GM23338 (cell line): ENCODE measurements at regions not wholly inside any gene's neighbourhood (a gene's known extent, or its start where the extent isn't known, plus 50 kb on each side); places are given as distances from the start of the nearest gene placed in this dataset.

Experiments
- ATAC-seq: fragments of 200-7000 bp; cut with Tn5 transposase; 3 replicates; pipeline ENCODE4 v1.9.1; 2020
- DNase-seq: peaks from one replicate; pipeline ENCODE4 v3.0.0-alpha.2; 2015; ENCODE audit warnings: low spot score
- H2AFZ ChIP-seq: fragments of 200-600 bp; sonication (generic); 2 replicates; pipeline ENCODE4 v1.8.0; 2016; ENCODE audit warnings: antibody characterized with exemption, mild to moderate bottlenecking, moderate library complexity
- H3F3A ChIP-seq: fragments of 200-600 bp; sonication (generic); replicated peaks from 2 replicates; pipeline ENCODE4 v1.8.0; 2017; ENCODE audit warnings: antibody characterized with exemption, mixed run types, low read depth
- H3K27ac ChIP-seq: fragments of 200-600 bp; sonication (generic); 2 replicates; pipeline ENCODE4 v1.6.1; 2016; ENCODE audit warnings: low read depth
- H3K27me3 ChIP-seq: fragments of 200-600 bp; sonication (generic); 2 replicates; pipeline ENCODE4 v1.8.0; 2016; ENCODE audit warnings: mild to moderate bottlenecking, mixed run types, moderate library complexity; ENCODE audit not compliant: insufficient read depth
- H3K36me3 ChIP-seq: fragments of 200-600 bp; sonication (generic); 2 replicates; pipeline ENCODE4 v1.8.0; 2016; ENCODE audit warnings: mild to moderate bottlenecking; ENCODE audit not compliant: insufficient read depth
- H3K4me1 ChIP-seq: fragments of 200-600 bp; sonication (generic); 2 replicates; pipeline ENCODE4 v1.8.0; 2016; ENCODE audit warnings: mild to moderate bottlenecking, moderate library complexity; ENCODE audit not compliant: insufficient read depth
- H3K4me2 ChIP-seq: fragments of 200-600 bp; sonication (generic); 2 replicates; pipeline ENCODE4 v1.7.1; 2017; ENCODE audit warnings: mixed run types
- H3K4me3 ChIP-seq: fragments of 200-600 bp; sonication (generic); 2 replicates; pipeline ENCODE4 v1.6.1; 2016; ENCODE audit warnings: mixed run types
- H3K79me2 ChIP-seq: fragments of 200-600 bp; sonication (generic); replicated peaks from 2 replicates; pipeline ENCODE4 v1.8.0; 2017; ENCODE audit warnings: mild to moderate bottlenecking; ENCODE audit not compliant: insufficient read depth
- H3K9me2 ChIP-seq: fragments of 200-600 bp; sonication (generic); 2 replicates; pipeline ENCODE4 v1.8.0; 2017; ENCODE audit not compliant: insufficient read depth
- H4K20me1 ChIP-seq: fragments of 200-600 bp; sonication (generic); replicated peaks from 2 replicates; pipeline ENCODE4 v1.8.0; 2017; ENCODE audit warnings: mild to moderate bottlenecking; ENCODE audit not compliant: insufficient read depth
- H3K27ac Mint-ChIP-seq: 2 replicates; pipeline ENCODE4 v1.8.0; 2020; ENCODE audit warnings: inconsistent platforms, mild to moderate bottlenecking, moderate library complexity, mixed read lengths
- H3K27me3 Mint-ChIP-seq: 3 replicates; pipeline ENCODE4 v1.8.0; 2022; ENCODE audit warnings: low read depth, mild to moderate bottlenecking, moderate library complexity, mixed read lengths, inconsistent platforms; ENCODE audit not compliant: insufficient read depth, poor library complexity
- H3K36me3 Mint-ChIP-seq: 3 replicates; pipeline ENCODE4 v1.8.0; 2021; ENCODE audit warnings: low read depth, mild to moderate bottlenecking, inconsistent platforms, moderate library complexity, mixed read lengths
- H3K4me1 Mint-ChIP-seq: 3 replicates; pipeline ENCODE4 v1.8.0; 2020; ENCODE audit warnings: mild to moderate bottlenecking, inconsistent platforms, mixed read lengths
- H3K4me3 Mint-ChIP-seq: 3 replicates; pipeline ENCODE4 v1.8.0; 2021; ENCODE audit warnings: moderate library complexity, mild to moderate bottlenecking, inconsistent platforms, mixed read lengths
- H3K9me3 Mint-ChIP-seq: 3 replicates; pipeline ENCODE4 v1.8.0; 2020; ENCODE audit warnings: moderate library complexity, mild to moderate bottlenecking, inconsistent platforms, mixed read lengths
- CREB1 ChIP-seq: fragments of 250-450 bp; sonication (Bioruptor Pico); IDR thresholded peaks from 2 replicates; pipeline ENCODE4 v1.5.0; 2020; ENCODE audit warnings: low read depth, mild to moderate bottlenecking, moderate library complexity
- CTCF ChIP-seq, 2 experiments: fragments of 200-600 bp in 1 of 2; sonication (generic) in 1 of 2; conservative IDR thresholded peaks; 2 replicates each; pipeline versions ENCODE4 v1.5.1 to v1.6.1; 2016 to 2017; ENCODE audit warnings: antibody characterized with exemption in 2 of 2, low read depth in 2 of 2, mild to moderate bottlenecking in 2 of 2, moderate library complexity in 1 of 2
- ETS1 ChIP-seq: IDR thresholded peaks from 2 replicates; pipeline ENCODE4 v1.6.1; 2016; ENCODE audit warnings: antibody characterized with exemption
- EZH2 ChIP-seq: fragments of 200-600 bp; sonication (generic); IDR thresholded peaks from one replicate; pipeline ENCODE4 v1.8.0; 2017; ENCODE audit warnings: antibody characterized with exemption, mild to moderate bottlenecking, low read depth; ENCODE audit not compliant: unreplicated experiment
- EZH2phosphoT487 ChIP-seq: fragments of 200-600 bp; sonication (generic); IDR thresholded peaks from one replicate; pipeline ENCODE4 v1.8.1; 2018; ENCODE audit warnings: antibody characterized with exemption; ENCODE audit not compliant: unreplicated experiment
- JUNB ChIP-seq: IDR thresholded peaks from one replicate; pipeline ENCODE4 v1.6.1; 2016; ENCODE audit warnings: antibody characterized with exemption; ENCODE audit not compliant: unreplicated experiment
- NANOG ChIP-seq: IDR thresholded peaks from 2 replicates; pipeline ENCODE4 v1.6.1; 2016; ENCODE audit warnings: antibody characterized with exemption, borderline replicate concordance
- POLR2AphosphoS5 ChIP-seq: IDR thresholded peaks from 2 replicates; pipeline ENCODE4 v1.6.1; 2016; ENCODE audit warnings: antibody characterized with exemption, low read depth
- STAT1 ChIP-seq: IDR thresholded peaks from one replicate; pipeline ENCODE4 v1.6.1; 2016; ENCODE audit warnings: antibody characterized with exemption; ENCODE audit not compliant: unreplicated experiment
- ZNF114 ChIP-seq: fragments of 250-450 bp; sonication (Bioruptor Pico); IDR thresholded peaks from 2 replicates; pipeline ENCODE4 v1.5.0; 2020; ENCODE audit warnings: mild to moderate bottlenecking, moderate library complexity
- ZNF331 ChIP-seq: fragments of 250-450 bp; sonication (Bioruptor Pico); IDR thresholded peaks from 2 replicates; pipeline ENCODE4 v1.5.0; 2020; ENCODE audit warnings: low read depth, mild to moderate bottlenecking, moderate library complexity
- ZNF462 ChIP-seq: fragments of 250-450 bp; sonication (Bioruptor Pico); IDR thresholded peaks from 2 replicates; pipeline ENCODE4 v1.5.0; 2020; ENCODE audit warnings: mild to moderate bottlenecking, moderate library complexity
- TF ChIP-seq, protein P1 (sequence below): IDR thresholded peaks from one replicate; pipeline ENCODE4 v1.6.1; 2018; ENCODE audit warnings: antibody characterized with exemption; ENCODE audit not compliant: unreplicated experiment

GRCh38 chr3:90241481-90241880, 1134.1 kb downstream of the EPHA3 start:
- Mint-ChIP-seq H3K36me3 (no peaks in the 10 kb centered on the region; the same call in 1 of the 3 replicates), H3K27me3 (no peaks in the 10 kb centered on the region), H3K9me3 (peaks cover 47% of the 10 kb centered on the region), H3K4me3 (no peak overlapping the region), H3K4me1 (no peaks in the 10 kb centered on the region), H3K27ac (no peak overlapping the region)
- DNase-seq: no peak
- Histone ChIP-seq H3K4me2 (no peak overlapping the region), H3K27me3 (no peaks in the 10 kb centered on the region), H3F3A (no peaks in the 10 kb centered on the region), H2AFZ (no peak overlapping the region), H4K20me1 (no peaks in the 10 kb centered on the region), H3K4me3 (no peak overlapping the region), H3K27ac (no peak overlapping the region), H3K79me2 (no peaks in the 10 kb centered on the region), H3K36me3 (no peaks in the 10 kb centered on the region), H3K9me2 (peaks cover 4% of the 10 kb centered on the region; the same call in 1 of the 2 replicates), H3K4me1 (no peaks in the 10 kb centered on the region)
- TF ChIP-seq ZNF462 (CRISPR knock-in tag) (no peak), JUNB (no peak), STAT1 (no peak), CTCF (conservative IDR thresholded peaks at IDR 0.05; ENCODE audit: low read depth in 2 of 2) (no peak), EZH2 (no peak), CREB1 (CRISPR knock-in tag) (no peak), ZNF331 (CRISPR knock-in tag) (no peak), ZNF114 (CRISPR knock-in tag) (no peak), ETS1 (no peak), EZH2phosphoT487 (no peak), NANOG (no peak), POLR2AphosphoS5 (no peak)
- TF ChIP-seq, protein P1, sequence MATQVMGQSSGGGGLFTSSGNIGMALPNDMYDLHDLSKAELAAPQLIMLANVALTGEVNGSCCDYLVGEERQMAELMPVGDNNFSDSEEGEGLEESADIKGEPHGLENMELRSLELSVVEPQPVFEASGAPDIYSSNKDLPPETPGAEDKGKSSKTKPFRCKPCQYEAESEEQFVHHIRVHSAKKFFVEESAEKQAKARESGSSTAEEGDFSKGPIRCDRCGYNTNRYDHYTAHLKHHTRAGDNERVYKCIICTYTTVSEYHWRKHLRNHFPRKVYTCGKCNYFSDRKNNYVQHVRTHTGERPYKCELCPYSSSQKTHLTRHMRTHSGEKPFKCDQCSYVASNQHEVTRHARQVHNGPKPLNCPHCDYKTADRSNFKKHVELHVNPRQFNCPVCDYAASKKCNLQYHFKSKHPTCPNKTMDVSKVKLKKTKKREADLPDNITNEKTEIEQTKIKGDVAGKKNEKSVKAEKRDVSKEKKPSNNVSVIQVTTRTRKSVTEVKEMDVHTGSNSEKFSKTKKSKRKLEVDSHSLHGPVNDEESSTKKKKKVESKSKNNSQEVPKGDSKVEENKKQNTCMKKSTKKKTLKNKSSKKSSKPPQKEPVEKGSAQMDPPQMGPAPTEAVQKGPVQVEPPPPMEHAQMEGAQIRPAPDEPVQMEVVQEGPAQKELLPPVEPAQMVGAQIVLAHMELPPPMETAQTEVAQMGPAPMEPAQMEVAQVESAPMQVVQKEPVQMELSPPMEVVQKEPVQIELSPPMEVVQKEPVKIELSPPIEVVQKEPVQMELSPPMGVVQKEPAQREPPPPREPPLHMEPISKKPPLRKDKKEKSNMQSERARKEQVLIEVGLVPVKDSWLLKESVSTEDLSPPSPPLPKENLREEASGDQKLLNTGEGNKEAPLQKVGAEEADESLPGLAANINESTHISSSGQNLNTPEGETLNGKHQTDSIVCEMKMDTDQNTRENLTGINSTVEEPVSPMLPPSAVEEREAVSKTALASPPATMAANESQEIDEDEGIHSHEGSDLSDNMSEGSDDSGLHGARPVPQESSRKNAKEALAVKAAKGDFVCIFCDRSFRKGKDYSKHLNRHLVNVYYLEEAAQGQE: no peak
- ATAC-seq: no peak
